GM12878 (cell line): ENCODE measurements at regions not wholly inside any gene's neighbourhood (a gene's known extent, or its start where the extent isn't known, plus 50 kb on each side); places are given as distances from the start of the nearest gene placed in this dataset.

Experiments
- BACH1 ChIP-seq: fragments of 450-650 bp; IDR thresholded peaks from 2 replicates; pipeline ENCODE4 v1.6.1; 2017; ENCODE audit warnings: mild to moderate bottlenecking, borderline replicate concordance
- MAX ChIP-seq: IDR thresholded peaks from 2 replicates; pipeline ENCODE4 v1.6.1; 2012; ENCODE audit warnings: low read depth, low read length, improper control_type of control experiment
- POLR2AphosphoS5 ChIP-seq: IDR thresholded peaks from 2 replicates; pipeline ENCODE4 v1.6.1; 2011; ENCODE audit warnings: mild to moderate bottlenecking, low read length, inconsistent platforms
- SKIL ChIP-seq: fragments of 450-650 bp; IDR thresholded peaks from 2 replicates; pipeline ENCODE4 v1.6.1; 2017; ENCODE audit warnings: mild to moderate bottlenecking, low read depth, inconsistent platforms; ENCODE audit not compliant: poor library complexity, severe bottlenecking
- ZNF592 ChIP-seq: fragments of 450-650 bp; IDR thresholded peaks from 2 replicates; pipeline ENCODE4 v1.6.1; 2017; ENCODE audit warnings: mild to moderate bottlenecking, moderate library complexity
- ZNF687 ChIP-seq: fragments of 450-650 bp; IDR thresholded peaks from 2 replicates; pipeline ENCODE4 v1.6.1; 2017; ENCODE audit warnings: mild to moderate bottlenecking, moderate library complexity

- TF ChIP-seq MAX (no peak), SKIL (no peak), BACH1 (no peak), ZNF687 (no peak), POLR2AphosphoS5 (no peak), ZNF592 (no peak)
Observed at GRCh38 chr9:99287641-99288040, 65.6 kb downstream of the SEC61B start (continued).
